OCI-LY7 (cell line): ENCODE measurements at regions not wholly inside any gene's neighbourhood (a gene's known extent, or its start where the extent isn't known, plus 50 kb on each side); places are given as distances from the start of the nearest gene placed in this dataset.

Experiments
- CTCF ChIP-seq: fragments of 200-600 bp; sonication (generic); conservative IDR thresholded peaks from 2 replicates; pipeline ENCODE4 v1.5.1; 2014; ENCODE audit warnings: mild to moderate bottlenecking, antibody characterized with exemption, low read length, moderate library complexity, mixed read lengths
- EZH2phosphoT487 ChIP-seq: fragments of 200-600 bp; sonication (generic); IDR thresholded peaks from 2 replicates; pipeline ENCODE4 v1.6.1; 2018; ENCODE audit warnings: low read depth, borderline replicate concordance, mild to moderate bottlenecking, mixed run types, antibody characterized with exemption, low read length, moderate library complexity, mixed read lengths

- TF ChIP-seq CTCF (no peak), EZH2phosphoT487 (no peak)
These were observed 969.6 kb upstream of the GJE1 start for GRCh38 chr6:141163107-141163506.
